HUES6 (cell line): ENCODE measurements at regions not wholly inside any gene's neighbourhood (a gene's known extent, or its start where the extent isn't known, plus 50 kb on each side); places are given as distances from the start of the nearest gene placed in this dataset.

Source experiments
- H3K27ac ChIP-seq: 2 replicates; pipeline ENCODE4 v1.7.0; 2013; ENCODE audit warnings: low read depth, mild to moderate bottlenecking, low read length, inconsistent platforms
- H3K27me3 ChIP-seq: 2 replicates; pipeline ENCODE4 v1.6.1; 2013; ENCODE audit warnings: low read length; ENCODE audit not compliant: control insufficient read depth, insufficient read depth
- H3K36me3 ChIP-seq: 2 replicates; pipeline ENCODE4 v1.6.1; 2013; ENCODE audit warnings: low read length; ENCODE audit not compliant: control insufficient read depth, insufficient read depth
- H3K4me1 ChIP-seq: 2 replicates; pipeline ENCODE4 v1.6.1; 2013; ENCODE audit warnings: low read length; ENCODE audit not compliant: control insufficient read depth, insufficient read depth
- H3K4me3 ChIP-seq: 2 replicates; pipeline ENCODE4 v1.5.1; 2013; ENCODE audit warnings: low read depth, low read length
- H3K9ac ChIP-seq: one replicate; pipeline ENCODE4 v1.6.1; 2013; ENCODE audit warnings: mild to moderate bottlenecking, low read length
- H3K9me3 ChIP-seq: 2 replicates; pipeline ENCODE4 v1.6.1; 2013; ENCODE audit warnings: low read depth, low read length; ENCODE audit not compliant: control insufficient read depth, insufficient read depth

GRCh38 chr20:60652615-60653014 lies 599.4 kb upstream of the CDH4 start:
- Histone ChIP-seq H3K27ac (no peak overlapping the region), H3K36me3 (no peaks in the 10 kb centered on the region), H3K4me3 (no peak overlapping the region), H3K27me3 (no peaks in the 10 kb centered on the region), H3K9ac (no peak overlapping the region), H3K9me3 (peaks cover 20% of the 10 kb centered on the region), H3K4me1 (no peaks in the 10 kb centered on the region)

GRCh38 chr20:60653111-60653845 lies 598.8 kb upstream of the CDH4 start:
- H3K36me3 ChIP-seq, result no peaks in the 10 kb centered on the region
- H3K9me3 ChIP-seq, result peaks cover 20% of the 10 kb centered on the region
- no peak overlapping the region for H3K4me3 ChIP-seq
- no peak overlapping the region for H3K9ac ChIP-seq
- H3K27me3 ChIP-seq, result no peaks in the 10 kb centered on the region
- no peak overlapping the region for H3K27ac ChIP-seq
- H3K4me1 ChIP-seq, result peaks cover under 1% of the 10 kb centered on the region; the same call in 1 of the 2 replicates

- Histone ChIP-seq H3K36me3 (no peaks in the 10 kb centered on the region), H3K27me3 (no peaks in the 10 kb centered on the region), H3K9ac (no peak overlapping the region), H3K4me3 (no peak overlapping the region), H3K4me1 (peaks cover 20% of the 10 kb centered on the region), H3K9me3 (peaks cover 20% of the 10 kb centered on the region), H3K27ac (no peak overlapping the region)
Measured at GRCh38 chr20:60658681-60659080, 593.4 kb upstream of the CDH4 start.

GRCh38 chr20:60659240-60659639 lies 592.8 kb upstream of the CDH4 start:
- H3K27me3 ChIP-seq, result no peaks in the 10 kb centered on the region
- H3K4me3 ChIP-seq, result no peak overlapping the region
- H3K4me1 ChIP-seq, result peaks cover 20% of the 10 kb centered on the region
- no peak overlapping the region for H3K9ac ChIP-seq
- H3K36me3 ChIP-seq, result no peaks in the 10 kb centered on the region
- H3K27ac ChIP-seq, result no peak overlapping the region
- peaks cover 17% of the 10 kb centered on the region for H3K9me3 ChIP-seq

- H3K4me1 ChIP-seq, result peaks cover 24% of the 10 kb centered on the region
- H3K27ac ChIP-seq, result no peak overlapping the region
- no peak overlapping the region for H3K9ac ChIP-seq
- H3K27me3 ChIP-seq, result no peaks in the 10 kb centered on the region
- no peak overlapping the region for H3K4me3 ChIP-seq
- H3K9me3 ChIP-seq, result no peaks in the 10 kb centered on the region
- H3K36me3 ChIP-seq, result no peaks in the 10 kb centered on the region
Measured at GRCh38 chr20:60662307-60662706, 589.8 kb upstream of the CDH4 start.

GRCh38 chr20:60664106-60664505 lies 588.0 kb upstream of the CDH4 start:
- no peak overlapping the region for H3K27ac ChIP-seq
- H3K4me1 ChIP-seq, result peaks cover 17% of the 10 kb centered on the region
- no peaks in the 10 kb centered on the region for H3K9me3 ChIP-seq
- no peaks in the 10 kb centered on the region for H3K27me3 ChIP-seq
- no peak overlapping the region for H3K4me3 ChIP-seq
- H3K36me3 ChIP-seq, result no peaks in the 10 kb centered on the region
- no peak overlapping the region for H3K9ac ChIP-seq

GRCh38 chr20:60667641-60668040 lies 584.4 kb upstream of the CDH4 start:
- no peaks in the 10 kb centered on the region for H3K9me3 ChIP-seq
- no peak overlapping the region for H3K27ac ChIP-seq
- peaks cover 8% of the 10 kb centered on the region; the same call in 1 of the 2 replicates for H3K4me1 ChIP-seq

GRCh38 chr20:60669211-60669610 lies 582.9 kb upstream of the CDH4 start:
- Histone ChIP-seq H3K27ac (no peak overlapping the region), H3K4me1 (peaks cover 6% of the 10 kb centered on the region; the same call in 1 of the 2 replicates), H3K4me3 (no peak overlapping the region), H3K9me3 (no peaks in the 10 kb centered on the region), H3K36me3 (no peaks in the 10 kb centered on the region), H3K27me3 (no peaks in the 10 kb centered on the region; the same call in 1 of the 2 replicates), H3K9ac (no peak overlapping the region)

More at GRCh38 chr20:60667641-60668040, 584.4 kb upstream of the CDH4 start:
- Histone ChIP-seq H3K27me3 (no peaks in the 10 kb centered on the region; the same call in 1 of the 2 replicates), H3K4me3 (no peak overlapping the region), H3K36me3 (no peaks in the 10 kb centered on the region), H3K9ac (no peak overlapping the region)

- no peak overlapping the region for H3K27ac ChIP-seq
Measured at GRCh38 chr20:60676011-60676410, 576.0 kb upstream of the CDH4 start.

GRCh38 chr20:60677819-60678218 lies 574.2 kb upstream of the CDH4 start:
- no peaks in the 10 kb centered on the region for H3K27me3 ChIP-seq
- no peaks in the 10 kb centered on the region for H3K4me1 ChIP-seq
- H3K9me3 ChIP-seq, result peaks cover 8% of the 10 kb centered on the region
- H3K27ac ChIP-seq, result no peak overlapping the region
- H3K36me3 ChIP-seq, result no peaks in the 10 kb centered on the region
- H3K4me3 ChIP-seq, result no peak overlapping the region
- H3K9ac ChIP-seq, result no peak overlapping the region

More at GRCh38 chr20:60676011-60676410, 576.0 kb upstream of the CDH4 start:
- Histone ChIP-seq H3K27me3 (no peaks in the 10 kb centered on the region), H3K9ac (no peak overlapping the region), H3K4me3 (no peak overlapping the region), H3K36me3 (no peaks in the 10 kb centered on the region), H3K4me1 (no peaks in the 10 kb centered on the region), H3K9me3 (peaks cover 2% of the 10 kb centered on the region; the same call in 1 of the 2 replicates)

GRCh38 chr20:60680554-60680953 lies 571.5 kb upstream of the CDH4 start:
- H3K9me3 ChIP-seq, result peaks cover 8% of the 10 kb centered on the region
- no peaks in the 10 kb centered on the region for H3K27me3 ChIP-seq
- no peaks in the 10 kb centered on the region for H3K4me1 ChIP-seq
- H3K36me3 ChIP-seq, result no peaks in the 10 kb centered on the region
- H3K27ac ChIP-seq, result no peak overlapping the region
- H3K4me3 ChIP-seq, result no peak overlapping the region
- no peak overlapping the region for H3K9ac ChIP-seq
